GM21526 (cell line): ENCODE measurements at regions not wholly inside any gene's neighbourhood (a gene's known extent, or its start where the extent isn't known, plus 50 kb on each side); places are given as distances from the start of the nearest gene placed in this dataset.

Experiments used
- ATAC-seq: cut with Tn5 transposase; IDR thresholded peaks from one replicate; pipeline ENCODE4 v1.9.1; 2021; ENCODE audit warnings: moderate library complexity; ENCODE audit not compliant: unreplicated experiment, low FRiP score

DNA sequence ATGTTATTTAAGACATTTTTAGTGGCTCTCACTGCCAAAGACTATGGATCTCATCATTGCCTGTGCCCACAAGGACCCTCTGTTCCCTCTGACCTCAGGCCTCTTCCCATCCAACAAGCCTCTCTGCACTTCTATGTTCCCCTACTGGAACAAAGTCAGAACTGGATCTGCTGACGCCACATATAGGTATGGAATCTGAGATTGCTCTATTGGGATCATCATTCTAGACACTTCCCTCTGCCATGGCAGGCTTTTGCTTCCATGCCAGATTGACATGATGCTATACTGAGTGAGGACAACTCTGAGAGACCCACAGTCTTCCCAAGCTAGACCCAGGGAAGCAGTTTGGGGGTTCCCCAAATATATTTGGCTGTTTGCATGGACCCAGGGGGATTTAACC, 76.0 kb upstream of the ZNF648 start:
- ATAC-seq = no peak

DNA sequence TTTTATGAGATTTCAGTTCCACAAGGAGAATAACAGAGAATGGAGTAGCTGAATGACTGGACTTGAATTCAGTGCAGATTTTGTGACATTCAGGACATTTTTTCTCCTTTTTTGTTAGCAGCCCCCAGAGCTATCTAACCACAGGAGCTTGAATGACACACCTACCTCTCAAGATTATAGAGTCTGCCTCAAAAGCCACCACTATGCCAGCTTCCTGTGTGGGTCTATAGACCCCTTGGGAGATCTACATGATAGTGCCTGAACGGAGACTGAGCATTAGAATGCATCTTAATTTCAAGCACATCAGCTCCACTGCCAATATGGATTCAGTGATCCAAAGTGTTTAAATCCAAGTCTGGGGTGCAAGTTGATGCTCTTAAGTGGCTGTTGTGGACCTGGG, 74.4 kb upstream of the ZNF648 start:
- no peak for ATAC-seq

DNA sequence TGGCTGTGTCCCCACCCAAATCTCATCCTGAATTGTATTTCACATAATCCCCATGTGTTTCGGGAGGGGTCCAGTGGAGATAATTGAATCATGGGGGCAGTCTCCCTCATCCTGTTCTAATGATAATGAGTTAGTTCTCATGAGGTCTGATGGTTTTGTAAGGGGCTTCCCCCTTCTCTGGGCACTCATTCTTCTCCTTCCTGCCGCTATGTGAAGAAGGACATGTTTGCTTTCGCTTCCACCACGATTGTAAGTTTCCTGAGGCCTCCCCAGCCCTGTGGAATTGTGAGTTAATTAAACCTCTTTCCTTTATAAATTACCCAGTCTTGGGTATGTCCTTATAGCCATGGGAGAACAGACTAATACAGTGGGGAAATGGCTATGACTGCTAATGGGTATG, 72.7 kb upstream of the ZNF648 start:
- ATAC-seq = no peak

DNA sequence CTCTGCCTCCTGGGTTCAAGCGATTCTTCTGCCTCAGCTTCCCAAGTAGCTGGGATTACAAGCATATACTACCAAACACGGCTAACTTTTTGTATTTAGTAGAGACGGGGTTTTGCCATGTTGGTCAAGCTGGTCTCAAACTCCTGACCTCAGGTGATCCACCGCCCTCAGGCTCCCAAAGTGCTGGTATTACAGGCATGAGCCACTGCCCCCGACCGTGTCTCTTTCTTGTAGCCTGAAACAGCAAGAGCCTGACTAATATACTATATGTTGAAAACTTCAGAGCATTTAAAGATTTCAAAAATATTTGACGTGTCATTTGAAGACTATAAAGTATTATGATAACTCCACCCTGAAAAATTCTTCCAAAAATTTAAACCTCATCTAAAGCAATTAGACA, 71.7 kb upstream of the ZNF648 start:
- no peak for ATAC-seq

DNA sequence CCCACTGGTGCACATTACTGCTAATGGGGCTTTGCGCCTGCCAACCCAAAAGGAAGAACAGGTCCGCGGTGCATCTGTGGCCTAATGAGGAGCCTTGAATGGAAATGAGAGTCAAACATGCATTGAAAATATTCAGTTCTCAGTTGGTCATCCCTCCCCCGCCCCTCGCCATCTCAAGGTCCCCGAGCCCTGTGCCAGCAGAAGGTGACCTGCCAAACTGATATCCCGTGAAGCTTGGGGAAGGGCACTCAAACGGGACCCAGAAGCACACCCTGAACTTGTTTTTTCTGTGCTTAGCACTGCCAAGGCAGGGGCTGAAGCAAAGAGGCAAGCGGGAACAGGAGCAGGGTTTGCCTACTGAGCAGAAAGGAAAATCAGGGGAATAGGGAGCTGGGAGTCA, 67.9 kb upstream of the ZNF648 start:
- no peak for ATAC-seq

DNA sequence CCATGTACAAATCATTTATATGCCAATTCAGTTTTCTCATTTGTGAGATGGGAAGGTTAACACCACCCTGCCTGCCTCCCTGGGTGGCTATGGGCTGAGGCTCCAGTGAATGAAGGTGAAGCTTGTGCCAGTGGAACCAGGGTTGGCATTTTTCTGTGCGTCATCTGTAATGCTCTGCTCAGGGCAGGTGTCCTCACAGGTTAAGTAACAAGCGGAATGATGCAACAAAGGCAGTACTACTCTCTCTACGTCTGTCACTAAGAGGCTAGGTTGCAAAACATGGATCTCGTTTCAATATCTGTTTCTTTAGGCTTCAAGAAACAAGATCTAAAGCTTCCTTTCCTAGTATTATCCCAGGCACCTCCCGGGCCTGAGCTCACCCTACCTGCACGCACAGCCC, 67.0 kb upstream of the ZNF648 start:
- no peak for ATAC-seq

DNA sequence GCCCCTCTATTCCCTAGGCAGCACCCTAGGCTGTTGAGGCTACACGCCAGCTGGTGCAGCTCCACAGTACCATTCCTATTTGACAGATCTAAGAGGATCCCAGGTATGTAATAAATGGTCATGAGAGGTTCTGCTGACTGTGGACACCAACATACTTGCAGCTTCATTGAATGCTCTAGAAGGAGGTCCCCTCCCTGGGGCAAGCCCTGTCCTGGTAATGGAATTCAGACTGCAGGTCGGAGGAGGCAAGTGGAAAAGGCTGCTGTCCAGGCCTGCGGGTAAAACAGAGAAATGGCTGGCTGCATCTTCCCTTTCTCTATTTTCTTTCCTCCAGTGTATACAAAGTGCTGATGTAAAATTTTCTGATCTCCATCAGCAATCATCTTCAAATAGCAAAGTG, 66.1 kb upstream of the ZNF648 start:
- ATAC-seq = no peak

DNA sequence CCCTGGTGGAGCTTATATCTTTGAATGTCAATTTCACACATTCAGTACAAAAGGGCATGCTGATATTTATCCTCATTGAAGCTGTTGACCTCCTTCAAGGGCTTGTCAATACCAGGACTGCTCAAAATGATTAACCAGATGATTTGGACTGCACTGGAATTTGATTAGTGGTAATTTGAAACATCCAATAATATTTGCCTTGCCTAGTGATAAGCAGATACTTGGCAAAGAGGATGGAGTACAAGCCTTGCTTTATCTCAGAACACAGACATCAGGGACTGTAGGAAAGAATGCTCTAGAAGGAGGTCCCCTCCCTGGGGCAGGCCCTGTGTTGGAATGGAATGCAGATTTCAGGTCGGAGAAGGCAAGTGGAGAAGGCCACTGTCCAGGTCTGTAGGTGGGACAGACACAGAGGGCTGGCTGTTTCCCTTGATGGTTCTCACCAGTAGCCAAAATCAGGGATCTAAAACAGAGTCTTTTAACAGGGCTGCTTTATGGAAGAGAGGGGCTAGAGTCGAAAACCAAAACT, 64.8 kb upstream of the ZNF648 start:
- ATAC-seq = no peak

DNA sequence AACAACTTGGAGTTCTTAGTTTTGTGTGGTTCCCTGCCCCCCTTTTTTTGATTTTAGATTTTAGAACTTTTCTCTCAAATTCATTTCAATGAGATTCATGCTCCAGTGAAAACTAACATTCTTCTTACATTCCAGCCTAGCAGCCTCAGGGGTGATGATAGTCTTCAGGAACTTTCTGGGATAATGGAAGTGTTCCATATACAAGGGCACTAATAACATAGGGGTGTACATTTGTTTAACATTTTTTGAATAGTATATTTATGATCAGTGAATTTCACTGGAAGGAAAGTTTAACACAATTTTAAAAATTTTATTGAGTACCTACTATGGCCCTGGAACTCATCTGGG, 61.4 kb upstream of the ZNF648 start:
- no peak for ATAC-seq

DNA sequence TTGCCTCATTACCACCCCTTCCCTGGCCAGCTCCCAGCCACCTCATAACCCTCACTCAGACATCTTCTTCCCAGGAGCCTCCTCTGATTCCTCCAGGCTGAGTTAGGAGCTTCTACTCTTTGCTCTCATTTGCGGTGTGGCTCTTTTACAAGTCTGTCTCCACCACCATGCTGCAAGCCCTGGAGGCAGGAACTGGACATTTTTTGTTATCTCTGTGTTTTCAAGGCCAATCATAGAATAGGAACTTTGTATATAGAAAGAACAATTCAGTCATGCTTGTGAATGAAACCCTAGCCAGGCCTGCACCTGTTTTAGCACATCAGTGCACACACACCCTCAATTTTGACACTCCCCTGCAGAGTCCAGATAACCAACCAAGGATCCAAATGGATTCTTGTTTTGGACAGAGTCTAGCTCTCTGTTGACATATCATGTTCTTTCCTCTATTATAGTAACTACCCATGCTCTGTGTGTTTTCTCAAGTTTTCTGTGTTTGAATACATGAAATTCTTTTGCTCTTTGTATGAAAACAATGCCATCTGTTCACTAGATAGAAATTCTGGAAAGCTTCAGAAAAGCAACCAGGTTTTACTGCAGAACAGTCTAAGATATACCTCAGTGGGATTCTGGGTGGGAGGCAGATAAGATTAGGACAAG, 60.9 kb upstream of the ZNF648 start:
- no peak for ATAC-seq

DNA sequence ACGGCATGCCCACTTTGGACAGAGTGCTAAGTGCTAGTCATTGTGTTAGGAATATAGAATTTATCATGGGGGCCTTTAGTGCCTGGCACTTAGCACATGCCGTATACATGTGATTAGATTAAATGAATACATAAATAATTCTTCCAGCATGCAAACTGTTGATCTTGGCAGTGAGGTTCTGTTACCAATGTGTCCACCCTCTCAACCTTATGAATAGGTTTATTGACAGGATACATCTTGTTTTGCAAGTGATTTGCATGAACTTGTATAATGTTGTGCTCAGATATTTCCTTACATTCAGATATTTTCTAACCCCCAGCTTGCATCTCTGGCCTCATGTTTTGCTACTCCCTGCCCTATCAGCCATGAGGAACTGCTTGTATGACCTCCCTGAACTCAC, 60.3 kb upstream of the ZNF648 start:
- no peak for ATAC-seq

DNA sequence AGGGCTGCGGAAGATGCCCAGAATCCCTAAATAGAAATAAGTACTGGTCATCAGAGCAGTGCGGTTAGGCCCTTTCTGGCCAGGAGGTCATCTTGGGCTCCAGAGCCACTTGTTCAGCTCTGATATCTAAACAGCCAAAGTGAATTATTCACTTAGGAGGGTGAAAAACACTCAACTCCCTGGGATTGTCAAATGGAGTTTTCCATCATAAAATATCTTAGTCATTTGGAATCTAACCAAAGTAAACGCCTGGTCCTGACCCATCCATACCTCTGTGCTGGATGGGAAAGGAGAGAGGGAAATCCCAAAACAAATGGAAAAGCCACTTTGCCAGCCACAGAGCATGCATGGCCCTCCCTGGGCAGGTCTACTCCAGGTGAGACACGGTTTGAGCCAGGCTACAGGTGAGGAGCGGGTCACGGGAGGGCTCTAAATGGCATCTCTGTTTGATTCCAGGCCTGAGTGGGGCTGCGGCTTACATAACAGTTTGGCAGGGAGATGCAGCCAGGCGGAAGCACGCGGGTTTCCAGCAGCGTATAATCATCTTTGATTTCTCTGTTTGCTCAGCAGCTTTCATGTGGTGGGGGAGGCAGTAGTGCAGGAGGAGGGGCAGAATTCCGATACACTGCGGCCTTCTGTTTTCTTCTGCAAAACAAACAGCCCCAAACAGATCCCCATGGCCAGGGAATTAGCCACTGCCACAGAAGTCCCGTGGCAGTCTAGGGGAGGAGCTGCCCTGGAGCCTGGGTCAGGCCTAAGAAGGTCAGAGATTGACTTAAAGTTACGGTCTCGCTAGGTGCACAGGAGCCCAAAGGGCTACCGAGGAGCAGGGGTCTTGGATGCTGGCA, 59.1 kb upstream of the ZNF648 start:
- no peak for ATAC-seq

DNA sequence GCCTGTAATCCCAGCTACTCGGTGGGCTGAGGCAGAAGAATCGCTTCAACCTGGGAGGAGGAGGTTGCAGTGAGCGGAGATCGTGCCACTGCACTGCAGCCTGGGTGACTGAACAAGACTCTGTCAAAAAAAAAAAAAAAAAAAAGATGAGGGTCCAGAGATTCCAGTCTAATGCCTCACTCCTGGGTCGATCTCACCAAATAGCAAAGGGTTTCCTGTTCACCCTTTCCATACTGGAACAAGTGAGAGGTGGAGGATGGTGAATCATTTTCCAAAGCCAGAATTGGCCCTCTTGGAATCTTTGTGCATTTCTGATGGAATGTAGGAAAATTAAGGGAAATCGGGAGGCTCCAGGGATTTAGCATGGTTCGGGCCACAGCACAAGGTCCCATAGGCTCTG, 58.1 kb upstream of the ZNF648 start:
- no peak for ATAC-seq

DNA sequence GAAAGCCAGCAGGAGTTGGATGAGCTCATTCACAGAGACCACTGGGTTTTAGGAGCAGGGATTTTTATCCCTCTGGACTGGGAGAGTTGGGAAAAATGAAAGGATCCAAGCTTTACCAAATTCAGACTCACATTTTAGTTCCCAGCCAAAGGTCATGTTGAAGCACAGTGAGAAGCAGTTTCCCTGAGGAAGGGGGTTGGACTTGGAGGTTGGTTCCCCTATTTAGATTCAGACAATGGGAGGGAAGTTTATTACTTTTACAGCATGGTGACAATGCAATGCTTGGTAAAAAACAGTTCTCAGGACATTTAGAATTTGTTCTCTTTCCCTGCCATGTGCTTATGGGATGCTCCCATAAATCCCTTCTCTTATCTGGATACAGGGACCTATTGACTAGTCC, 57.3 kb upstream of the ZNF648 start:
- ATAC-seq = no peak

DNA sequence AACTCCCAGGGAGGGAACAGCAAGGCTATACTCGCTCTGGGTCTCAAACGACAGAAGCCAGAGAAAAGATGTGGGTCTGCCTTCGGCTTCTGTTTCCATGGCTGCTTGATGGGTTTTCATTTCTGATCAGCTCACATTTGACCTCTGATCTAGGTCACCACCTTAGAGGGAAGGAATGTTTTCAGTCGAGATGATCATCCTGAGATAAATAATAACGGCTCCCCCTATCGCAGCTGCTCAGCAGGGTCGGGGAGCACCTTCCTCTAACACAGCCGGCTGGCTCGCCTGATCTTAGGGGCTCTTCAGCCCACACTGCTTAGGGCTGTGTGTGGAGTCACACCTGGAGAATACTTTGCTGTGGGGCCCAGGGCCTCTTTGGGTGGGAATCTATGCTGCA, 53.1 kb upstream of the ZNF648 start:
- ATAC-seq = no peak

DNA sequence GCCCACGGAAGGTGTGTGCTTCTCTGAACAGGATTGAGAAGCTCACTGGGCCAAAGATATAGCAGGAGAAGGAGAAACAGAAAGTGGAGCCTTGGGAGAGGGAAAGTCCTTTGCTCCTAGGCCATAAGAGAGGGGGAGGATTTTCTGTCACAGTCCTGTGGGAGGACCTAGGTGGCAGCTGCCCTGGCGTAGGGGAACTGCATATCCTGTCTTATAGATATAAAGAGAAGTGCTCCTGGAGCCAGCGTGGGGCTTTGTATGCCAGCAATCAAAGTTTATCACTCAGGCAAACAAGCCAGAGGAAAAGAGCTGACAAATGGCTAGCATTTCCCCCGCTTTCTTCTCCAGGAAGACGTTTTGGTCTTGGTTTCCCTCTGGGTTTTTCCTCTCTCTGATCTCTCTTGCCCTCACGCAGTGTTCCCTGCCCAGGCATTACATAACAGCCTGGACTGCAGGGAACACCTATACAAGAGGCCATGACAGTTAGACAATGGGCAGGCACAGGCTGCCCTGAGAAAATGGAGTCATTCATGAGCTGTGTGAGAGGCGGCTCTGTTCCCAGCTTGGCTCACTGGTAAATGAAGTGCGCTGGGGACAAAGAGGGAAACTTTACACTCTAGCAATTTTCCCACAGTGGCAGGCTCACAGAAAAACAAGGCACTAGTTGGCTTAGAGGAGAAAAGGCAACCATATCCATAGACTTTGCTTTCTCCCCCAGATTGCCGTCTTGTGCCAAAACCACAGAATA, 52.5 kb upstream of the ZNF648 start:
- no peak for ATAC-seq

DNA sequence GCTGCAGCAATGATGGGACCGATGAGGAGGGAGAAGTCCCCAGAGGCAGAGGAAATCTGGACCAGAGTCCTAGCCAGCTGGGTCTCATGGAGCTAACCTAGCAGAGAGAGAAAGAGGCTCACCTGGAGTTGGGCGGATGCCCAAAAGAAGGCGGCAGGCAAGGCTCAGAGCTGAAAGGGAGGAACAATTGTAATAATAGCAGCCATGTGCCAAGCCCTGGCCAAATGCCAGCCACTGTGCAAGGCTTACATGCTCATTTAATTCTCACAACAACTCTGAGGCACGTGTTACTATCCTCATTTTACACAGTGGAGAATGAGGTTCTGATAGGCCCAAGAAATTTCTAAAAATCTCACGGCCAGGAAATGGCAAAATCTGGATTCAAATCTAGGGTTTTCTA, 50.0 kb upstream of the ZNF648 start:
- ATAC-seq = no peak
